GM19351 (cell line): ENCODE measurements at regions not wholly inside any gene's neighbourhood (a gene's known extent, or its start where the extent isn't known, plus 50 kb on each side); places are given as distances from the start of the nearest gene placed in this dataset.

Experiments used
- ATAC-seq: cut with Tn5 transposase; IDR thresholded peaks from one replicate; pipeline ENCODE4 v1.9.1; 2021; ENCODE audit warnings: mild to moderate bottlenecking, moderate library complexity; ENCODE audit not compliant: unreplicated experiment

- ATAC-seq = no peak
Observed at GRCh38 chr2:104289651-104290565, 564.0 kb upstream of the POU3F3 start.

- ATAC-seq = no peak
Observed at GRCh38 chr2:104290566-104290891, 563.4 kb upstream of the POU3F3 start.

- ATAC-seq = no peak
Observed at GRCh38 chr2:104312684-104313083, 541.2 kb upstream of the POU3F3 start.

GRCh38 chr2:104318001-104318665, 535.8 kb upstream of the POU3F3 start:
- ATAC-seq = no peak

GRCh38 chr2:104321116-104321795, 532.7 kb upstream of the POU3F3 start:
- no peak for ATAC-seq

- ATAC-seq = no peak
Observed at GRCh38 chr2:104321796-104322349, 532.0 kb upstream of the POU3F3 start.

- ATAC-seq = no peak
Observed at GRCh38 chr2:104332731-104333130, 521.2 kb upstream of the POU3F3 start.

GRCh38 chr2:104337869-104338268, 516.0 kb upstream of the POU3F3 start:
- ATAC-seq = no peak

GRCh38 chr2:104340162-104340561, 513.8 kb upstream of the POU3F3 start:
- no peak for ATAC-seq

- ATAC-seq = no peak
Observed at GRCh38 chr2:104340879-104341828, 512.8 kb upstream of the POU3F3 start.

GRCh38 chr2:104344306-104344705, 509.6 kb upstream of the POU3F3 start:
- ATAC-seq = no peak

- no peak for ATAC-seq
Observed at GRCh38 chr2:104344985-104345384, 508.9 kb upstream of the POU3F3 start.

GRCh38 chr2:104358122-104358521, 495.8 kb upstream of the POU3F3 start:
- no peak for ATAC-seq

- no peak for ATAC-seq
Observed at GRCh38 chr2:104361414-104361813, 492.5 kb upstream of the POU3F3 start.

GRCh38 chr2:104368089-104368488, 485.8 kb upstream of the POU3F3 start:
- ATAC-seq = no peak

- ATAC-seq = no peak
Observed at GRCh38 chr2:104371087-104371781, 482.7 kb upstream of the POU3F3 start.

GRCh38 chr2:104375206-104375605, 478.7 kb upstream of the POU3F3 start:
- no peak for ATAC-seq

- ATAC-seq = peak; percentile 83
Observed at GRCh38 chr2:104378853-104379374, 475.0 kb upstream of the POU3F3 start.

GRCh38 chr2:104384961-104385360, 469.0 kb upstream of the POU3F3 start:
- ATAC-seq = no peak
